Muscle of arm (tissue), 1 donor: ENCODE measurements at regions not wholly inside any gene's neighbourhood (a gene's known extent, or its start where the extent isn't known, plus 50 kb on each side); places are given as distances from the start of the nearest gene placed in this dataset.
"Not testable (repeated sequence)": the region's sequence is repeated elsewhere in the genome, so short reads cannot be mapped to it uniquely, and the experiment has no call there.

Experiments used
- DNase-seq: peaks from one replicate; pipeline ENCODE4 v3.0.0-alpha.2; 2013

DNA sequence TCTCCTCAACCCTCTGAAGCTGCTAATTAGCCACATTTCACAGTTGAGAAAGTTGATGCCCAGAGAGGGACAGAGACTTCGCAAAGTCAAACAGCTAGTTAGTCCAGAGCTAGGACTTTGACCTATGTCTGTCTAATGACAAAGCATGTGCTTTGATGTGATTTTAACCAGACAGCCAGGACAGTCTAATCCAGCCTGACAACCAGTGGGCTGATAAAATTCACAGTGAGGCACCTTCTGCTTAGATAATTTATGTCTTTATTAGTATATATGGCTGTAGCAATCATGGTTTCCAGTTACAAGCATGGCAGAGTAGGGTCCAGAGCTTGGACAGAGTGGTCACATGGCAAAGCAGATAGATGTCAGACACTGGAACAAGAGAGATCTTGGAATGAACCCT, 133.6 kb upstream of the C1QTNF7 start:
- DNase-seq, result no peak

DNA sequence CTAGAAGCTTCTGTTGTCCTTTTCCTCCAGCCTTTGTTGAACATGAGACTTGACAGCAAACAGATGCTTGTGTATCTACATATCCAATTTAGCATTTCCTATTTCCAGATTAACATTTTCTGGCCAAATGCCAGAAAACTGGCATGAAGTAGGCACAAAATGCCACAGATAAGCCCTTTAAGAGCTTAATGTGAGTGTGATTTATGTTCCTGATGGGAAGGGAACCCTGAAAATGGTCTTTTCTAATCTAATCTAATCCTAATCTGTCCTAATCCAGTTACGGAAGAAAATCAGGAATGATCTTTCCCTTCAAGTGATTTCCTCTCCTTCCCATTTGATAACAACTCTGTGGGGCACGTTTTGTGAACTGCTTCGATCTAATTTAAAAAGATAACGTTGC, 133.0 kb upstream of the C1QTNF7 start:
- DNase-seq, result no peak

DNA sequence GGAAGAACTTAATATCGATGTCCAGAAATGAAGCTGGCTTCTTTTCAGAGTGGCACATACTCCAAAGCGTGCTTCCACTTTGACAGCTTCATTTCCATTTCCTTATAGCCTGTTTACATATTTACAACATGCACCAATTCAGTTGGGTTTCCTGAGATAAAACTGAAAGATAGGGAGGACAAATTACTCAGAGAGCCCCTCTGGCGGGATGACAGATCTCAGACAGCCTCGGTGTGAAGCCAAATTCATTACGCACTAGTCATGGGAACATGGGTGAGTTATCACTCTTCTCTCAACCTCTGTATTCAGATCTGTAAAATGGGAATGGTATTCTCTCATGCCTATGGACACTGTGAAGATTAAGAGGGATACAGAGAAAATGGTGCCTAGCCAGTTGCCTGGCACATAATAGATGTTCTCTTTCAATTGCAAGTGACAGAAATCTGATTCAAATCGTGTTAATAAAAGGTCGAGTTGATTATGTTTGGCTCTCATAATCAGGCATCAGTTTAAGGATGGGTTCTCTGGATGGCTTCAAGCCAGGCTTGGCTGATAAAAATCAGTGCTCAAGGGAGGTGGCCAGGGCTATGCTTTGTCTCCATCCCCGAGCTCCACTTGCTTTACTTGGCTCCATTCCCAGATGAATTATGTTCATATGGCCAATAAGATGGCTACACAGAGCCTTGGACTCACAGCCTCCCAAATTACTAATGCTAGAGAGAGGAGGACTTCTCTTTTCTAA, 132.2 kb upstream of the C1QTNF7 start:
- DNase-seq, result no peak

- DNase-seq, result no peak
Measured at GRCh38 chr4:15297344-15297743, 130.5 kb upstream of the C1QTNF7 start.

DNA sequence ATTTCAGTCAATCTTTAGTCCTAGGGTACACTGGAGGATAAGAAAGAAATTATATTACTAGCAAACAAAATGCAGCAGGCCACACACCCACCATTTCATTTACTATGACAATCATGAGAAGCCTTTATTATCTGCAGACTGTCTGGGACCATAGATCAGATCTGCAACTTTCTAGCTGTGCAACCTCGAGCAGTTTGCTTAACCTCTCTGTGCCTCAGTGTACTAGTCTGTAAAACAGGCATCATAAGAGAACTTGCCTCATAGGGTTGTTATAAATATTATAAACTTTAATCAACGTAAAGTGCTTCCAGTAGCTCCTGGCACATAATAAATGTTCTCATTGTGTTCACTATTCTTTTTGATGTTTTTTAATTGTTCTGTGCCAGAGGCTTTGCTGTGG, 128.2 kb upstream of the C1QTNF7 start:
- no peak for DNase-seq

GRCh38 chr4:15303052-15303641, 124.7 kb upstream of the C1QTNF7 start:
- DNase-seq, result no peak

DNA sequence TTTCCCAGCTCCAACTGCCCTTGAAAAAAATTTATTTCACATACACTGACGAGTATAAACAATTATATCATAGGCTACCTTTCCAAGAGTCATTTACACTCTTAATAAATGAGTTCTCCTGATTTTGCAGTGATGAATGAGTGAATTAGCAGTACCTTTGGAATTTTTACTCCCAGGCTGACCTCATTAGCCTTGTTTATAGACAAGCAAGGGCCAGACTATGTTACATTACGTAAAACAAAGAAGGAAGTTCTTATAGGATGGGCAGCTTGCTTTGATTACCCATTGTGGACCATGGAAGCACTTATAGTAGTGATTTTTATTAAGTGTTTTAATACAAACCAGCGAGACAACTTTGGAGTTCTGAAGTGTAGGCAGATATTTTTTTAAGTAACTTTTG, 112.9 kb upstream of the C1QTNF7 start:
- DNase-seq, result no peak

DNA sequence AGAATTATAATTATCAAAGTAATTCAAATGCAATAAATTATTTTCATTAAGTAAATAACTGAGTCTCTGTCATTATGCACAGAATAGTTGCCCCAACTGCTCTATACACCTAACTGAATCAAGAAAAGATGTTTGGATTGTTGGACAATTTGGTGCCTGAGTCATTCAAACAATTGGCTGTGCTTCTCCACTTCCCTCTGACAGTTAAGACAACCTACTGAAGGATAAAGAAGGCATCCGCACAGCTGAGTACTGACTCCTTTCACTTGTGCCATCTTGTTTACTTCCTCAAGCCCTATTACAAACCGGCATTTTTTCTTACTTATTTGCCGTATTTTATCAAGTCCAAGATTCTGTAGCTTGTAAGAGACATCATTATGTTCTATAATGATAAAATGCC, 110.6 kb upstream of the C1QTNF7 start:
- DNase-seq, result no peak

- no peak for DNase-seq
Measured at GRCh38 chr4:15318621-15319348, 109.0 kb upstream of the C1QTNF7 start.

- no peak for DNase-seq
Measured at GRCh38 chr4:15320121-15320678, 107.6 kb upstream of the C1QTNF7 start.

DNA sequence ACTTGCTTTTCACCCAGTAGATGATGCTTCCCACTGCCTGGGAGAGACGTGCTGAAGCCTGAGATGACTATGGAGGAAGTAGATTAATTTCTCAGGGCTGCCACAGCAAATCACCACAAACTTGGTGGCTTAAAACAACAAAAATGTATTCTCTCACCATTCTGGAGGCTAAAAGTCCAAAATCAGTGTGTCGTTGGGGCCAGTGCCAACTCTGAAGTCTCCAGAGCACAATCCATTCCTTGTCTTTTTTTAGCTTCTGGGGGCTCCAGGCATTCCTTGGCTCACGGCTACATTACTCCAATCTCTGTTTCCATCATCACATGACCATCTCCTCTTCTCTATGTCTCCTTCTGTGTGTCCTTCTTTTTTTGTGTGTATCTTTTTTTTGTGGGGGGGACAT, 105.8 kb upstream of the C1QTNF7 start:
- DNase-seq, result no peak

DNA sequence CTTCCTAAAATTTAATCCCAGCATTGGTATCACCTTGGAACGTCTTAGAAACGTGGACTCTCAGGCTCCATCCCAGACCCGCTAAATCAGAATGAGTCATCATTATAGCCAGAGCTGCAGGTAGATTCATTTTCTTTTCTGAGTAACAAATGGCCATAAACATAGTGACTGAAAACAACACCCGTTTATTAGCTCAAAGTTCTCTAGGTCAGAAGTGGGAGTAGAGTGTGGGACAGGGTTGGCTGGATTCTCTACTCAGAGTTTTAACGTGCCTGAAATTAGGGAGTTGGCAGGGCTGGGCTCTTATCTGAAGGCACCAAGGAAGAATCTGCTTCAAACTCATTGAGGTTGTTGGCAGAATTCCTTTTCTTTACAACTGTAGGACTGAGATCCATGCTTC, 101.8 kb upstream of the C1QTNF7 start:
- DNase-seq, result no peak

GRCh38 chr4:15327311-15328298, 100.2 kb upstream of the C1QTNF7 start:
- no peak for DNase-seq

DNA sequence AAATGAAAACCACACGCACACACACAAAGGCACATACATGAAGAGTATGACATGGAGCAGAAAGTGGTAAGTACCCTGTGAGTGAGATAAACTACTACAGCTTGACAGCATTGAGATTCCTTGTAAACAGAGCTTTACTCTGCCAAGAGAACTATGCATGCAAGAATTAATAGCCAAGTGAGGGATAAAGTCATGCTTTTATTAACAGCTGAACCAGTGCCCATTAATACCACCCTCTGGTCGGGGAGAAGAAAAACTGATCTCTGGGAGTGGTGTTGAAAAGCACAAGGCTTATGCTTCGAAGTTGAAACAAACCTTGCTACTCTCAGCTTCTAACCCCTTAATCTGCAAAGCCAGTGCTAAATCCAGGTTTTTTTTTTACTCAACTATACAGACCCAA, 95.9 kb upstream of the C1QTNF7 start:
- DNase-seq, result no peak

DNA sequence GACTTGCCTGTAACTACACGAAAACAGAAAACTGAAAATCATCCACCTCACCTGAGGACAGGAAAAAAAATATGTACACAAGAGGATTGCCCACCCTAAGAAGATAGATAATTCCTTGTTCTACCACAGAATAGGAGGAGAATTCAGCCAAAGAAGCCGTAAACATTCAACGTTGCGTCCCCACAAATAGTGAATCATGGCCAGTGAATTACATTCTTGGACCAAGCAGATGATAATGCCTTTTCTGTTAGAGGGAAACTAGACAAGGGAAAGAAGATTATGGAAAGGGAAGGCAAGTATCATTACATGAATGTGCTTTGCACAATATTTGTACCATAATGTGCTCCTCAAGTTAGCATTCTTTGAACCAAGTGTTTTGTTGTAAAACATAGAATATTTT, 95.5 kb upstream of the C1QTNF7 start:
- no peak for DNase-seq

- no peak for DNase-seq
Measured at GRCh38 chr4:15333692-15334633, 93.9 kb upstream of the C1QTNF7 start.

- no peak for DNase-seq
Measured at GRCh38 chr4:15336410-15337167, 91.2 kb upstream of the C1QTNF7 start.

- not testable (repeated sequence) for DNase-seq
Measured at GRCh38 chr4:15337168-15337657, 90.6 kb upstream of the C1QTNF7 start.

DNA sequence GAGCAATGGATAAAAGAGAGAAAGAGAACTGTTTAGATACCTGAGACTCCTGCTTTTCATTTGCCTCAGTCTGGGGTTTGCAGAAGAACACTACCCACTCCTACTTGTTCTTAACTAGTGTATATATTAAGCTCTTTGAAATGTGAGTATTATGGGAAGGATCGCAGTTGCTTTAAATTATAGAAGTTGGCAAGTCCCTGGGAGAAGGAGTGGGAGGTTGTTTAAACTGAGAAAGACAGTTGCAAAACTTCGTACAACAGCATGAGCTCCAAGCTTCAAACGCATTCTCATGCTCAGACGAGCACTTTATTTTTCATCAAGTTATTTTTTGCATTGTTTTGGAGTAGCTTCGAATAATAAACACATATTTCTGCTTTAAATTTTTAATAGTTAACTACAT, 88.1 kb upstream of the C1QTNF7 start:
- no peak for DNase-seq

DNA sequence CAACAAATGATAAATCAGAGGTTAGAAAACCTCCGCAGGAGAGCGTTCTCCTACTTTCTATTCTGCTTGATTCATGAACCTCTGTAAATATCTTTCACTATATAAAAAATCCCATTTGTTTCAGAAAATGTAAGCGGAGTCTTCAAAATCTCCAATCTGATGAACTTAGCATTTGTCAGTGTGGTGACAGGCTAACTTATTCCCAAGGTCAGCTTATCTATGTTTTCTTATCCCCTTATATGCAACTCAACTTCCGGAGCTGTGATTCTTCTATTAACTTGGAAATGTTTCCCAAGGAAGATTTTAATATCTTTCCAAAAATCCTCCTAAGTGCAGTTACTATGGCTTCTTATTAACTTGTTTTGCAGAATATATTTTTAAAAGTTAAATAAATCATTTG, 87.5 kb upstream of the C1QTNF7 start:
- no peak for DNase-seq
